HepG2 (cell line): ENCODE measurements at regions not wholly inside any gene's neighbourhood (a gene's known extent, or its start where the extent isn't known, plus 50 kb on each side); places are given as distances from the start of the nearest gene placed in this dataset.

Experiments used
- E2F5 ChIP-seq: sonication (generic); formaldehyde crosslinking; conservative IDR thresholded peaks from 2 replicates; pipeline ENCODE4 v1.4.0; 2020; ENCODE audit warnings: missing genetic modification reagents
- KDM2A ChIP-seq: sonication (generic); formaldehyde crosslinking; IDR thresholded peaks from 2 replicates; pipeline ENCODE4 v1.4.0; 2020; ENCODE audit warnings: low read depth, missing genetic modification reagents, borderline replicate concordance
- ZBTB1 ChIP-seq: sonication (generic); formaldehyde crosslinking; IDR thresholded peaks from 2 replicates; pipeline ENCODE4 v1.4.0; 2020; ENCODE audit warnings: missing genetic modification reagents, borderline replicate concordance
- ZBTB38 ChIP-seq: sonication (generic); formaldehyde crosslinking; IDR thresholded peaks from 2 replicates; pipeline ENCODE4 v1.5.1; 2020; ENCODE audit warnings: mild to moderate bottlenecking, missing genetic modification reagents
- TF ChIP-seq, protein P1 (sequence below): sonication (generic); formaldehyde crosslinking; IDR thresholded peaks from 2 replicates; pipeline ENCODE4 v1.5.0; 2020; ENCODE audit warnings: mild to moderate bottlenecking, missing genetic modification reagents, moderate library complexity

DNA sequence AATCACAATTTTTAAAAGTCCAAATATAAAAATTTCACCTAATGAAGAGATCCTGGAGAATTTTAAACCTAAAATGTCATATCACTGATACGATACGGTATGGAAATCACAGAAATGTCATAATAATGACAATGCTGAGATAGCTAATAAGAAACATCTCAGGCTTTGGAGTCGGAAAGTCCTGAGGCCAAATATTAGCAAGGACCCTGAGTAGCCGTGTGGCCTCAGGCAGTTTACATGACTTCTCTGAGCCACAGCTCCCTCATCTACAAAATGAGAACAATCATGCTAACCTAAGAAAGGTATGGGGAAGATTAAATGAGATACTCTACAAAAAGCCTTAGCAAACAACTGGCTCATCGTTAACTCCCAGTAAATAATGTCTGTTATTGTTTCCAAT lies 100.9 kb upstream of the NEBL start:
- TF ChIP-seq ZBTB38 (CRISPR knock-in tag) (no peak), KDM2A (no peak), ZBTB1 (CRISPR knock-in tag) (no peak), E2F5 (CRISPR knock-in tag) (no peak)
- TF ChIP-seq, protein P1, sequence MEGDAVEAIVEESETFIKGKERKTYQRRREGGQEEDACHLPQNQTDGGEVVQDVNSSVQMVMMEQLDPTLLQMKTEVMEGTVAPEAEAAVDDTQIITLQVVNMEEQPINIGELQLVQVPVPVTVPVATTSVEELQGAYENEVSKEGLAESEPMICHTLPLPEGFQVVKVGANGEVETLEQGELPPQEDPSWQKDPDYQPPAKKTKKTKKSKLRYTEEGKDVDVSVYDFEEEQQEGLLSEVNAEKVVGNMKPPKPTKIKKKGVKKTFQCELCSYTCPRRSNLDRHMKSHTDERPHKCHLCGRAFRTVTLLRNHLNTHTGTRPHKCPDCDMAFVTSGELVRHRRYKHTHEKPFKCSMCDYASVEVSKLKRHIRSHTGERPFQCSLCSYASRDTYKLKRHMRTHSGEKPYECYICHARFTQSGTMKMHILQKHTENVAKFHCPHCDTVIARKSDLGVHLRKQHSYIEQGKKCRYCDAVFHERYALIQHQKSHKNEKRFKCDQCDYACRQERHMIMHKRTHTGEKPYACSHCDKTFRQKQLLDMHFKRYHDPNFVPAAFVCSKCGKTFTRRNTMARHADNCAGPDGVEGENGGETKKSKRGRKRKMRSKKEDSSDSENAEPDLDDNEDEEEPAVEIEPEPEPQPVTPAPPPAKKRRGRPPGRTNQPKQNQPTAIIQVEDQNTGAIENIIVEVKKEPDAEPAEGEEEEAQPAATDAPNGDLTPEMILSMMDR, result no peak
